WERI-Rb-1 (cell line): ENCODE measurements at regions not wholly inside any gene's neighbourhood (a gene's known extent, or its start where the extent isn't known, plus 50 kb on each side); places are given as distances from the start of the nearest gene placed in this dataset.

Experiments used
- DNase-seq: peaks from one replicate; pipeline ENCODE4 v3.0.0-alpha.2; 2020
- H3K27ac ChIP-seq: fragments of 250-450 bp; sonication (Bioruptor Pico); 2 replicates; pipeline ENCODE4 v1.5.1; 2020; ENCODE audit warnings: mild to moderate bottlenecking, moderate library complexity
- H3K27me3 ChIP-seq: fragments of 250-450 bp; sonication (Bioruptor Pico); 2 replicates; pipeline ENCODE4 v1.5.1; 2021; ENCODE audit warnings: mild to moderate bottlenecking, low read depth, moderate library complexity; ENCODE audit not compliant: insufficient read depth, severe bottlenecking
- H3K36me3 ChIP-seq: fragments of 250-450 bp; sonication (Bioruptor Pico); 2 replicates; pipeline ENCODE4 v1.5.1; 2020; ENCODE audit warnings: mild to moderate bottlenecking, moderate library complexity
- H3K4me3 ChIP-seq: 2 replicates; pipeline ENCODE4 v1.5.1; 2011; ENCODE audit warnings: low read depth, mild to moderate bottlenecking, control low read depth, low read length
- H3K9me3 ChIP-seq: fragments of 250-450 bp; sonication (Bioruptor Pico); 2 replicates; pipeline ENCODE4 v1.5.1; 2021; ENCODE audit warnings: mild to moderate bottlenecking, moderate library complexity; ENCODE audit not compliant: severe bottlenecking
- TF ChIP-seq, protein P1 (sequence below): IDR thresholded peaks from 2 replicates; pipeline ENCODE4 v1.5.1; 2011; ENCODE audit warnings: low read depth, mild to moderate bottlenecking, control low read depth, inconsistent platforms, low read length

DNA sequence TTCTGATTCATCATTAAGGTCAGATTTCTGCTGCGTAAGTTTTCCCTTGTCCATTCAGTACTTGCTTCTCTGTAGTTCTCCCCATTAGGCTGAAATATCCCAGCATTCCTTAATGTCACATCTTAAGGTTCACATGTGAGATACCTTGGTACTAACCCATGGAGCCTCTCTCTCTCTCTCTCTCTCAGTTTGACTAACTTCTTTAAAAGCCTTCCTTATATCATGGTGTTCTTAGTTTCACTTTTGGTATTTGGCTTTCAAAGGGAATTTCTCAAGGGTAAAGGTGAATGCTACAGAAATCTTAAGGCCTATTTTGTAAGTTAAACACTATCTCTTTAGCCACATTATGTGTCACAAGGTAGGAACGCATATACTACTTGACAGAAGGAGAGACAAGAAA, 427.3 kb upstream of the ZNF717 start:
- Histone ChIP-seq H3K4me3 (no peak overlapping the region), H3K36me3 (no peaks in the 10 kb centered on the region), H3K27ac (no peak overlapping the region), H3K9me3 (peaks cover 12% of the 10 kb centered on the region), H3K27me3 (no peaks in the 10 kb centered on the region)
- TF ChIP-seq, protein P1, sequence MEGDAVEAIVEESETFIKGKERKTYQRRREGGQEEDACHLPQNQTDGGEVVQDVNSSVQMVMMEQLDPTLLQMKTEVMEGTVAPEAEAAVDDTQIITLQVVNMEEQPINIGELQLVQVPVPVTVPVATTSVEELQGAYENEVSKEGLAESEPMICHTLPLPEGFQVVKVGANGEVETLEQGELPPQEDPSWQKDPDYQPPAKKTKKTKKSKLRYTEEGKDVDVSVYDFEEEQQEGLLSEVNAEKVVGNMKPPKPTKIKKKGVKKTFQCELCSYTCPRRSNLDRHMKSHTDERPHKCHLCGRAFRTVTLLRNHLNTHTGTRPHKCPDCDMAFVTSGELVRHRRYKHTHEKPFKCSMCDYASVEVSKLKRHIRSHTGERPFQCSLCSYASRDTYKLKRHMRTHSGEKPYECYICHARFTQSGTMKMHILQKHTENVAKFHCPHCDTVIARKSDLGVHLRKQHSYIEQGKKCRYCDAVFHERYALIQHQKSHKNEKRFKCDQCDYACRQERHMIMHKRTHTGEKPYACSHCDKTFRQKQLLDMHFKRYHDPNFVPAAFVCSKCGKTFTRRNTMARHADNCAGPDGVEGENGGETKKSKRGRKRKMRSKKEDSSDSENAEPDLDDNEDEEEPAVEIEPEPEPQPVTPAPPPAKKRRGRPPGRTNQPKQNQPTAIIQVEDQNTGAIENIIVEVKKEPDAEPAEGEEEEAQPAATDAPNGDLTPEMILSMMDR = no peak
- DNase-seq = no peak

DNA sequence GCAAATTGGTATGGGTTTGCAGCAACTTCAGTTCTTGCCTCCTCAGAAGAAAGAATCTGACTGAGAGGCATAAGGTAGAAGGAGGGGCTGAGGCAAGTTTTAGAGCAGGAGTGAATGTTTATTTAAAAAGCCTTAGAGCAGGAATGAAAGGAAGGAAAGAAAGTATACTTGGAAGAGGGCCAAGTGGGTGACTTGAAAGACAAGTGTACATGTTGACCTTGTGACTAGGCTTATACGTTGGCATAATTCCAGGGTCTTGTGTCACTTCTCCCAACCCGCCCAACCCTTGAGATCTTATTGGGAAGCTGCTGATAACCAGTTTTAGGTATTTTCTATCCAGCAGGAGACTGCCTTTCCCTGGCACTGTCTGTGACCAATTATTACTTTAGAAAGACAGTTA, 436.9 kb upstream of the ZNF717 start:
- peaks cover 26% of the 10 kb centered on the region for H3K27me3 ChIP-seq
- no peaks in the 10 kb centered on the region for H3K36me3 ChIP-seq
- DNase-seq = no peak
- TF ChIP-seq, protein P1 = no peak
- no peaks in the 10 kb centered on the region for H3K9me3 ChIP-seq
- H3K27ac ChIP-seq = no peak overlapping the region
- H3K4me3 ChIP-seq = no peak overlapping the region

DNA sequence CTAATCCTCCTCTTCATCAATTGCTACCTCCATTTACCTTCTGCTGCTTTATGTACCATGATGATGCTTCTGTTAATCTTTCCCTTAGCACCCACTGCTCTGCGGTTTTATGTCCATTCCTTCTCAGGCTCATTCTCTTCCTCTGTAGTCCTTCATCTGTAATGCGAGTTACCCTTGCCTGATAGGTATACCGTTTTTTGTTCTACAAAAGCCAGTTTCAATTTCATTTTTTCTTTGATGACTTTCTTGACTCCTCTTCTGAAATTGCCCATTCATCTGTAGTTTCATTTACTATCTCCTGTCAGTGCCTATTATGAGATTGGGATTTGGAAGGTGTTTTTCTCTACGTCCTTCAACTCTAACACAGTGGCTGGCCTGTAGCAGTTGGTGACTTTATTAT, 445.9 kb upstream of the ZNF717 start:
- Histone ChIP-seq H3K27me3 (no peaks in the 10 kb centered on the region), H3K27ac (no peak overlapping the region), H3K36me3 (no peaks in the 10 kb centered on the region), H3K9me3 (no peaks in the 10 kb centered on the region), H3K4me3 (no peak overlapping the region)
- TF ChIP-seq, protein P1 = no peak
- no peak for DNase-seq

DNA sequence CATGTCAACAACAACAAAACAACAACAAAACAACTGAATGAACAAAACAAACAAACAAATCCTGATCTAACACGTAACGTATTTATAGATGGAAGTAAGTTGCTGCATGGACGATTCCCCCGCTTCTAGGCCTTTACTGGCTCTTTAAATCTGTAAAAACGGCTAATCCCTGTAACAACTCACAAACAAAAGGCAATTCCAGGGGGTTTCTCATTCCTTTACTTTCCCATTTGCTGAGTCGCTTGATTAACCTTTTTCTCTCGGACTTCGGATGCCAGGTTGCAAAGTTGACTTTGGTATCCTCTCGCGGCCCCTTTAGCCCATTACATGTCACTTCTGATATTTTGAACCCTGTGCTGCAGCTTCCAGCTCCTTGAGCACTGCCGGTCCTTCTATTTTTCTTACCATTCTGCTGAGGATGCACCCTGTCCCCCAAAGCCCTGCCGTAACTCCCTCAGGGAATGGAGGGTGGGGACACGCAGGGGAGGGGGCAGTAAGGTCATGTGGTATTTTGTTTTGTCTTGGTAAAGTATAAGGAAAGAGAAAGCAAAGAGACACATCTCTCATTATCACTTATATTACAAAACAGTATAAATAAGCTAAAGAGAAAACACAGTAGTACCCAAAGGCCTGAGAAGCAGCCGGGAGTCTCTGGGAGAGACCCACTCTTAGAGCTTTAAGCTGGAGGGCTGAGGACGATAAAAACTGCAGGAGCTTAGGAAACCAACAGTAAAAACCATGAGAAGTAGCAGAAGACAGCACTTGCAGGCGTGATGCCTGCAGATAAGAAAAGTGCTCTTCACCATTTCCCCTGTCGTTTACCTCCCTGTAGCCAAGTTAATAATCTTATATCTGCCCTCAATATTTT, 457.8 kb upstream of the ZNF717 start:
- no peak for DNase-seq
- H3K4me3 ChIP-seq = no peak overlapping the region
- no peak overlapping the region for H3K27ac ChIP-seq
- no peaks in the 10 kb centered on the region for H3K27me3 ChIP-seq
- no peaks in the 10 kb centered on the region for H3K9me3 ChIP-seq
- TF ChIP-seq, protein P1 = no peak
- no peaks in the 10 kb centered on the region for H3K36me3 ChIP-seq

DNA sequence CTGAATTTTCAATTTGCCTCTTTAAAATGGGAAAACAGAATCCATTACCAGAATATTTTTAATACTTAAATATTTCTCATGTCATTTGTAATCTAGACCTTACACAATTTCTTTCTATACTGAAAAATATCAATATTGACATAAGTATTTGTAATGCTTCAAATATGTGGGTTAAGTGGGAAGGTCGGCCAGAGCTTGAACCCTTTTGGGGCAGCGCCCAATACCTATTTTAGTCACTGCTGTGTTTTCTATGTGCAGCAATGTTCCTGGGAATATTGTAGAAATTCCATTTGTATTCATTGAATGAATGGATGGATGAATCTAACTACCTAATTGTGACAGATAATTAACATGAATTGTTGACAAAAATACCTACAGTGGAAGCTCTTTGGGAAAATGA, 459.7 kb upstream of the ZNF717 start:
- Histone ChIP-seq H3K4me3 (no peak overlapping the region), H3K9me3 (no peaks in the 10 kb centered on the region), H3K27ac (no peak overlapping the region), H3K27me3 (no peaks in the 10 kb centered on the region), H3K36me3 (no peaks in the 10 kb centered on the region)
- TF ChIP-seq, protein P1 = no peak
- no peak for DNase-seq

DNA sequence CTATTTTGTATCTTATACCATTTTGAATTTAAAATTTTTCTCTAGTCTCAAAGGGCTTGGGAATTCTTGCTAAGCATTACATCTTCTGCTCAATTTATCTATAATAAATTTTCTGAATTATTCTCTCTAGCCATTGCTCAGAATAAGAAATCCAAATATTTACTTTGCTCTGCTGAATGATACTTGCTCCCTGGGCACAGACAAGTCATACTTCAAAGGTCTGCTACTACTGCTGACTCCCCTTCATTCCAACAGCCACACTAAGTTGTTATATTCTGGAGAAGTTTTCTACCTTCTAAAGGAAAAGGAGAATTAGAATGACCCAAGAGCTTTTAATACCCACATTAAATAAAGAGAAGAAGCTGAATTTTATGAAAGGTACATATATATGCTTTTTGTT, 460.3 kb upstream of the ZNF717 start:
- H3K9me3 ChIP-seq = no peaks in the 10 kb centered on the region
- no peak for DNase-seq
- TF ChIP-seq, protein P1 = no peak
- no peaks in the 10 kb centered on the region for H3K36me3 ChIP-seq
- no peak overlapping the region for H3K27ac ChIP-seq
- no peak overlapping the region for H3K4me3 ChIP-seq
- H3K27me3 ChIP-seq = no peaks in the 10 kb centered on the region
